ENCODE measurements at regions not wholly inside any gene's neighbourhood (a gene's known extent, or its start where the extent isn't known, plus 50 kb on each side); places are given as distances from the start of the nearest gene placed in this dataset.

DNA sequence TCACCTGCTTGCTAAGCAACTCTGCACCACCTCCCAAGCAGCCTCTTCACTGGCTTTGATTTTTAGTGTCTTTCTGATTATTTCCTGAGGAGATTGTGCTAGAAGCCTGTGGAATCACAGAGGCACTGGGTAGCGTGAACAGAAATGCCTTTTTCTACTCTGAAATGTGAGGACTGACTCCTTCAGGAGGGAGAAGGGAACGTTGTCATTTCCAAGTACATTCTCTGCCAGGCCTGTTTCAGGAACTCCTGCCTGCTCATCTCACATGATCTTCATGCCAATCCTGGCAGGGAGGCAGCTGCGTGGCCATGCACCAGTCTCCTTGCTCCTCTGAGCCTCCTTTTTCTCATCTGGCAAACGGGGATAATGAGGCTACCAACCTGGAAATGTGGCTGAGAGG is 49.8 kb upstream of the PRDM11 start:
- no peak for TF ChIP-seq ZNF274 (IDR thresholded peaks at IDR 0.05; ENCODE audit: low read depth, low read length)
- no peak for TF ChIP-seq SUZ12 (IDR thresholded peaks at IDR 0.05; ENCODE audit: extremely low read depth, insufficient read depth, insufficient read length)
